GM12878 (cell line): ENCODE measurements at regions not wholly inside any gene's neighbourhood (a gene's known extent, or its start where the extent isn't known, plus 50 kb on each side); places are given as distances from the start of the nearest gene placed in this dataset.

ENCODE experiments used
- ATAC-seq: fragments of 200-7000 bp; cut with Tn5 transposase; 3 replicates; pipeline ENCODE4 v1.9.1; 2020; ENCODE audit warnings: mild to moderate bottlenecking, moderate library complexity
- BruUV-seq: library from RNA; stranded (reverse); fragments of 400-500 nt; replicated peaks from 2 replicates; lab custom pipeline; 2021; lab: Mats Ljungman, UMichigan
- CTCF ChIA-PET: fragments of 300-600 bp; sonication (Branson Sonifier 250); formaldehyde crosslinking; extraction: SDS; loops from one replicate; lab custom pipeline; 2021; ENCODE audit warnings: inconsistent platforms; lab: Yijun Ruan, JAX
- POLR2A ChIA-PET: fragments of 350-600 bp; formaldehyde crosslinking; extraction: SDS; loops from one replicate; lab custom pipeline; 2021; ENCODE audit warnings: inconsistent platforms; lab: Charles Lee
- RAD21 ChIA-PET: fragments of 300-600 bp; sonication (Branson Sonifier 250); formaldehyde crosslinking; loops from one replicate; lab custom pipeline; 2023; ENCODE audit warnings: antibody characterized with exemption; ENCODE audit not compliant: unreplicated experiment; lab: Charles Lee
- SMC1A ChIA-PET: fragments of 300-600 bp; sonication (Branson Sonifier 250); formaldehyde crosslinking; loops from one replicate; lab custom pipeline; 2023; ENCODE audit not compliant: unreplicated experiment, uncharacterized antibody; lab: Charles Lee
- DNase-seq: peaks from one replicate; pipeline ENCODE4 v3.0.0-alpha.2; 2011; ENCODE audit warnings: low read depth, low spot score
- FAIRE-seq: peaks from 3 replicates; lab custom pipeline; 2011; peaks lifted over from hg19 to GRCh38; lab: Jason Lieb, UNC
- H2AFZ ChIP-seq: 2 replicates; pipeline ENCODE4 v1.6.0; 2011; ENCODE audit warnings: low read depth, low read length, control low read depth; ENCODE audit not compliant: control insufficient read depth
- H3K27ac ChIP-seq: 2 replicates; pipeline ENCODE4 v1.5.1; 2011; ENCODE audit warnings: control low read depth; ENCODE audit not compliant: control insufficient read depth, insufficient read depth
- H3K27me3 ChIP-seq, 2 experiments: replicated peaks in 1 of 2; 2 replicates each; pipeline versions ENCODE4 v1.6.0 to v1.6.1; 2011; ENCODE audit warnings: low read length in 1 of 2; ENCODE audit not compliant: control insufficient read depth in 2 of 2, insufficient read depth in 2 of 2
- H3K36me3 ChIP-seq, 2 experiments: 2 replicates each; pipeline ENCODE4 v1.5.1; 2011; ENCODE audit warnings: low read length in 1 of 2; ENCODE audit not compliant: control insufficient read depth in 2 of 2, insufficient read depth in 2 of 2
- H3K4me1 ChIP-seq: 2 replicates; pipeline ENCODE4 v1.6.1; 2011; ENCODE audit warnings: mild to moderate bottlenecking, low read length, moderate library complexity, mixed read lengths; ENCODE audit not compliant: control insufficient read depth, insufficient read depth
- H3K4me2 ChIP-seq: 2 replicates; pipeline ENCODE4 v1.6.0; 2011; ENCODE audit warnings: control low read depth; ENCODE audit not compliant: control insufficient read depth, insufficient read depth
- H3K4me3 ChIP-seq: fragments of 200-600 bp; sonication (generic); 2 replicates; pipeline ENCODE4 v1.5.1; 2016
- H3K79me2 ChIP-seq: 2 replicates; pipeline ENCODE4 v1.6.0; 2011; ENCODE audit warnings: low read length; ENCODE audit not compliant: control insufficient read depth, insufficient read depth
- H3K9ac ChIP-seq: 2 replicates; pipeline ENCODE4 v1.8.0; 2011; ENCODE audit warnings: low read length, control low read depth, mixed read lengths; ENCODE audit not compliant: control insufficient read depth, insufficient read depth
- H3K9me3 ChIP-seq: replicated peaks from 3 replicates; pipeline ENCODE4 v1.5.1; 2011; ENCODE audit warnings: mild to moderate bottlenecking, low read length; ENCODE audit not compliant: control insufficient read depth, insufficient read depth
- H4K20me1 ChIP-seq: 2 replicates; pipeline ENCODE4 v1.6.0; 2011; ENCODE audit not compliant: control insufficient read depth, insufficient read depth
- BACH1 ChIP-seq: fragments of 450-650 bp; IDR thresholded peaks from 2 replicates; pipeline ENCODE4 v1.6.1; 2017; ENCODE audit warnings: mild to moderate bottlenecking, borderline replicate concordance
- CBX3 ChIP-seq: fragments of 200-600 bp; sonication (generic); IDR thresholded peaks from 2 replicates; pipeline ENCODE4 v1.6.1; 2016; ENCODE audit warnings: low read depth, borderline replicate concordance
- CHD1 ChIP-seq: IDR thresholded peaks from 2 replicates; pipeline ENCODE4 v1.6.1; 2012; ENCODE audit warnings: low read depth, low read length, improper control_type of control experiment
- EP300 ChIP-seq, 2 experiments: fragments of 150-350 bp in 1 of 2; IDR thresholded peaks; 2 replicates each; pipeline ENCODE4 v1.6.1; 2011 to 2012; ENCODE audit warnings: low read depth in 2 of 2, low read length in 2 of 2, borderline replicate concordance in 1 of 2, improper control_type of control experiment in 1 of 2, inconsistent platforms in 1 of 2; ENCODE audit not compliant: control insufficient read depth in 1 of 2
- KLF5 ChIP-seq: fragments of 450-650 bp; IDR thresholded peaks from 2 replicates; pipeline ENCODE4 v1.6.1; 2014; ENCODE audit warnings: mild to moderate bottlenecking; ENCODE audit not compliant: partially characterized antibody
- MTA2 ChIP-seq: fragments of 450-650 bp; IDR thresholded peaks from 2 replicates; pipeline ENCODE4 v1.6.1; 2016; ENCODE audit warnings: low read depth, mild to moderate bottlenecking, moderate library complexity
- PML ChIP-seq: IDR thresholded peaks from 2 replicates; pipeline ENCODE4 v1.6.1; 2012; ENCODE audit warnings: low read length, inconsistent platforms
- POLR2AphosphoS2 ChIP-seq: IDR thresholded peaks from 2 replicates; pipeline ENCODE4 v1.6.1; 2011; ENCODE audit warnings: low read depth, mild to moderate bottlenecking, low read length, improper control_type of control experiment, moderate library complexity
- RELA ChIP-seq: fragments of 450-650 bp; IDR thresholded peaks from 2 replicates; pipeline ENCODE4 v1.8.0; 2014; ENCODE audit warnings: borderline replicate concordance; ENCODE audit not compliant: partially characterized antibody
- SMARCA5 ChIP-seq: fragments of 450-650 bp; IDR thresholded peaks from 2 replicates; pipeline ENCODE4 v1.6.1; 2017; ENCODE audit warnings: mild to moderate bottlenecking
- WRNIP1 ChIP-seq: IDR thresholded peaks from 2 replicates; pipeline ENCODE4 v1.6.1; 2011; ENCODE audit warnings: low read depth, low read length, improper control_type of control experiment, borderline replicate concordance
- YBX1 ChIP-seq: fragments of 450-650 bp; IDR thresholded peaks from 2 replicates; pipeline ENCODE4 v1.6.1; 2016; ENCODE audit warnings: antibody characterized with exemption
- YY1 ChIP-seq: IDR thresholded peaks from 2 replicates; pipeline ENCODE4 v1.6.1; 2011; ENCODE audit warnings: low read depth, mild to moderate bottlenecking, low read length
- ZNF24 ChIP-seq: fragments of 450-650 bp; IDR thresholded peaks from 2 replicates; pipeline ENCODE4 v1.6.1; 2017; ENCODE audit warnings: antibody characterized with exemption, mild to moderate bottlenecking
- ZNF622 ChIP-seq: fragments of 450-650 bp; IDR thresholded peaks from 2 replicates; pipeline ENCODE4 v1.6.1; 2017; ENCODE audit warnings: mild to moderate bottlenecking, inconsistent platforms
- WGBS: methylation state at CpG from one replicate; pipeline ENCODE4 v1.1.6; 2016; ENCODE audit warnings: low lambda C conversion rate; ENCODE audit not compliant: insufficient replicate concordance, insufficient coverage; ENCODE audit errors: missing lambda C conversion rate; 5-methylcytosine and 5-hydroxymethylcytosine counted together
- in situ Hi-C: fragments of 300-500 bp; cut with MboI; formaldehyde crosslinking; loops from 9 replicates; pipeline ENCODE4 v1.14.3; 2018; ENCODE audit warnings: mixed read lengths
- intact Hi-C: fragments of 100-400 bp; cut with micrococcal nuclease; formaldehyde crosslinking; loops from one replicate; pipeline ENCODE4 v1.14.2; 2022; ENCODE audit not compliant: unreplicated experiment
- TF ChIP-seq, protein P1 (sequence below): IDR thresholded peaks from 2 replicates; pipeline ENCODE4 v1.6.1; 2011; ENCODE audit warnings: mild to moderate bottlenecking, low read depth, low read length, moderate library complexity; ENCODE audit not compliant: insufficient replicate concordance

DNA sequence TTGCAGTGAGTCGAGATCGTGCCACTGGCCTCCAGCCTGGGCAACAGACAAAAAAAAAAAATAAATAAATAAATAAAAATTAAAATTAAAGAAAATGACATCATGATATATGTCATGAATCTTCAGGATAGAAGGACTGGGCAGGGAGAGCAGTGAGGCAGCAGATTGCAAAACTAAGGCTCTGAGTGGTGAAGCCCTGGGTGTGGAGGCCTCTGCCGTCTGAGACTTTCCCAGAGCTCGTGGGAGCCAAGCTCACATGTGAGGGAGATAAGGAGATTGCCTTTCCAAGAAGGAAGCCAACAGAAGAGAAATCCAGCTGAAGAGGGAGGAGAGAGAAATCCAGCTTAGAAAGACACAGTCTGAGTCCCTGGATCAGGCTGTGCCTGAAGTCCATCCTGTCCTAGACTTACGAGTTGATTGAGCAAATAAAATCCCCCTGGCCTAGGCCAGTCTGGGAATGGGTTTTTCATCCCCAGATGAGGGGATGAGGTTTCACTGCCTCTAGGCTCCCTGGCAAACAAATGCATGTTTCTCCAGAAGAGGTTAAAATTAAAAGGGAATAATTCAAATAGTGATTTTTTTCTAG is 142.0 kb upstream of the IGSF21 start:
- Histone ChIP-seq H3K4me2 (no peak overlapping the region), H4K20me1 (peaks cover 4% of the 10 kb centered on the region; the same call in 1 of the 2 replicates), H3K4me3 (no peak overlapping the region), H3K79me2 (no peaks in the 10 kb centered on the region), H3K36me3 (no peaks in the 10 kb centered on the region), H3K27me3 (no peaks in the 10 kb centered on the region), H3K9me3 (no peaks in the 10 kb centered on the region), H3K4me1 (no peaks in the 10 kb centered on the region; the same call in 1 of the 2 replicates), H3K9ac (no peak overlapping the region), H3K27ac (no peak overlapping the region), H2AFZ (no peak overlapping the region)
- FAIRE-seq = no peak
- intact Hi-C loops = no loop called here
- ChIA-PET RAD21 (no interaction called here), CTCF (no interaction called here), POLR2A (no interaction called here), SMC1A (no interaction called here)
- TF ChIP-seq YBX1 (no peak), POLR2AphosphoS2 (no peak), ZNF622 (no peak), BACH1 (no peak), ZNF24 (no peak), KLF5 (no peak), YY1 (no peak), PML (no peak), SMARCA5 (no peak), CBX3 (no peak), MTA2 (no peak), RELA (no peak), CHD1 (no peak), EP300 (IDR thresholded peaks at IDR 0.05; ENCODE audit: borderline replicate concordance in 1 of 2, control insufficient read depth in 1 of 2, low read depth in 2 of 2, low read length in 2 of 2) (no peak), WRNIP1 (no peak)
- TF ChIP-seq, protein P1, sequence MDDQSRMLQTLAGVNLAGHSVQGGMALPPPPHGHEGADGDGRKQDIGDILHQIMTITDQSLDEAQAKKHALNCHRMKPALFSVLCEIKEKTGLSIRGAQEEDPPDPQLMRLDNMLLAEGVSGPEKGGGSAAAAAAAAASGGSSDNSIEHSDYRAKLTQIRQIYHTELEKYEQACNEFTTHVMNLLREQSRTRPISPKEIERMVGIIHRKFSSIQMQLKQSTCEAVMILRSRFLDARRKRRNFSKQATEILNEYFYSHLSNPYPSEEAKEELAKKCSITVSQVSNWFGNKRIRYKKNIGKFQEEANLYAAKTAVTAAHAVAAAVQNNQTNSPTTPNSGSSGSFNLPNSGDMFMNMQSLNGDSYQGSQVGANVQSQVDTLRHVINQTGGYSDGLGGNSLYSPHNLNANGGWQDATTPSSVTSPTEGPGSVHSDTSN = no peak
- WGBS = 54% methylated on average over 4 of the region's 5 CpGs
- no peak for ATAC-seq
- in situ Hi-C loops = no loop called here
- no peak for DNase-seq
- no TSS peak for BruUV-seq
